Neural cell (in vitro differentiated cells): ENCODE measurements at regions not wholly inside any gene's neighbourhood (a gene's known extent, or its start where the extent isn't known, plus 50 kb on each side); places are given as distances from the start of the nearest gene placed in this dataset.

Experiments used
- EP300 ChIP-seq: fragments of 450-650 bp; conservative IDR thresholded peaks from 2 replicates; pipeline ENCODE4 v1.6.1; 2014; ENCODE audit warnings: antibody characterized with exemption, mild to moderate bottlenecking, moderate library complexity; ENCODE audit not compliant: poor library complexity, severe bottlenecking
- EZH2 ChIP-seq: fragments of 200-600, 300-800 bp; shearing (Covaris generic), sonication (generic); IDR thresholded peaks from 2 replicates; pipeline ENCODE4 v1.6.1; 2014; ENCODE audit warnings: antibody characterized with exemption, low read length, borderline replicate concordance, mild to moderate bottlenecking; ENCODE audit not compliant: insufficient read depth, poor library complexity, severe bottlenecking
- MXI1 ChIP-seq: fragments of 450-650 bp; conservative IDR thresholded peaks from 2 replicates; pipeline ENCODE4 v1.6.1; 2014; ENCODE audit warnings: antibody characterized with exemption, mild to moderate bottlenecking; ENCODE audit not compliant: poor library complexity, severe bottlenecking
- POLR2AphosphoS5 ChIP-seq: IDR thresholded peaks from 2 replicates; pipeline ENCODE4 v1.6.1; 2012
- RAD21 ChIP-seq: fragments of 450-650 bp; conservative IDR thresholded peaks from 2 replicates; pipeline ENCODE4 v1.6.1; 2014; ENCODE audit warnings: antibody characterized with exemption, mild to moderate bottlenecking, moderate library complexity
- SMC3 ChIP-seq: fragments of 450-650 bp; conservative IDR thresholded peaks from 2 replicates; pipeline ENCODE4 v1.6.1; 2014; ENCODE audit warnings: antibody characterized with exemption, mild to moderate bottlenecking, moderate library complexity; ENCODE audit not compliant: poor library complexity
- TAF1 ChIP-seq: IDR thresholded peaks from 2 replicates; pipeline ENCODE4 v1.6.1; 2012; ENCODE audit warnings: low read depth
- TF ChIP-seq, protein P1 (sequence below): fragments of 450-650 bp; IDR thresholded peaks from 2 replicates; pipeline ENCODE4 v1.5.1; 2014; ENCODE audit warnings: antibody characterized with exemption, mild to moderate bottlenecking, moderate library complexity; ENCODE audit not compliant: poor library complexity, severe bottlenecking
- TF ChIP-seq, protein P2 (sequence below): IDR thresholded peaks from 2 replicates; pipeline ENCODE4 v1.6.1; 2012; ENCODE audit warnings: borderline replicate concordance

DNA sequence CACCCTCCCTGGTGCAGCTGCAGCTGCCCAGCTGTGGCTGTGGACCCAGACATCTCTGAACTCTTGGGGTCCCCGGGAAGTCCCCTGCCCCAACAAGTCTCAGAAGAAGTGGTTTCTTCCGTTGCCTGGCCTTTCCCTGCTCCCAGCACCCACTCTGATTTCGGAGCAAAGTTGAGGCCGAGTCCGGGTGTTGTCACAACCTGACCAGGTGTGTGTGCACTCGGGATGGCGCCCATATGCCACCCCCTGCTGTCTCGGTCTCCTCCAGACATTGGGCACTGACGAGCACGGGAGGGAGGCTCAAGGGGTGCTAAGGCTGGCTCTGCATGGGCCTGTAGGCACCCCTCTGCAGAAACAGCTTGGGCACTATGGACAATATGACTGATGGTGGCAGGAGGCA, 1055.3 kb downstream of the REEP3 start:
- TF ChIP-seq, protein P1, sequence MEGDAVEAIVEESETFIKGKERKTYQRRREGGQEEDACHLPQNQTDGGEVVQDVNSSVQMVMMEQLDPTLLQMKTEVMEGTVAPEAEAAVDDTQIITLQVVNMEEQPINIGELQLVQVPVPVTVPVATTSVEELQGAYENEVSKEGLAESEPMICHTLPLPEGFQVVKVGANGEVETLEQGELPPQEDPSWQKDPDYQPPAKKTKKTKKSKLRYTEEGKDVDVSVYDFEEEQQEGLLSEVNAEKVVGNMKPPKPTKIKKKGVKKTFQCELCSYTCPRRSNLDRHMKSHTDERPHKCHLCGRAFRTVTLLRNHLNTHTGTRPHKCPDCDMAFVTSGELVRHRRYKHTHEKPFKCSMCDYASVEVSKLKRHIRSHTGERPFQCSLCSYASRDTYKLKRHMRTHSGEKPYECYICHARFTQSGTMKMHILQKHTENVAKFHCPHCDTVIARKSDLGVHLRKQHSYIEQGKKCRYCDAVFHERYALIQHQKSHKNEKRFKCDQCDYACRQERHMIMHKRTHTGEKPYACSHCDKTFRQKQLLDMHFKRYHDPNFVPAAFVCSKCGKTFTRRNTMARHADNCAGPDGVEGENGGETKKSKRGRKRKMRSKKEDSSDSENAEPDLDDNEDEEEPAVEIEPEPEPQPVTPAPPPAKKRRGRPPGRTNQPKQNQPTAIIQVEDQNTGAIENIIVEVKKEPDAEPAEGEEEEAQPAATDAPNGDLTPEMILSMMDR = no peak
- TF ChIP-seq EZH2 (no peak), POLR2AphosphoS5 (no peak), TAF1 (no peak), EP300 (no peak), RAD21 (no peak), SMC3 (no peak), MXI1 (no peak)
- TF ChIP-seq, protein P2, sequence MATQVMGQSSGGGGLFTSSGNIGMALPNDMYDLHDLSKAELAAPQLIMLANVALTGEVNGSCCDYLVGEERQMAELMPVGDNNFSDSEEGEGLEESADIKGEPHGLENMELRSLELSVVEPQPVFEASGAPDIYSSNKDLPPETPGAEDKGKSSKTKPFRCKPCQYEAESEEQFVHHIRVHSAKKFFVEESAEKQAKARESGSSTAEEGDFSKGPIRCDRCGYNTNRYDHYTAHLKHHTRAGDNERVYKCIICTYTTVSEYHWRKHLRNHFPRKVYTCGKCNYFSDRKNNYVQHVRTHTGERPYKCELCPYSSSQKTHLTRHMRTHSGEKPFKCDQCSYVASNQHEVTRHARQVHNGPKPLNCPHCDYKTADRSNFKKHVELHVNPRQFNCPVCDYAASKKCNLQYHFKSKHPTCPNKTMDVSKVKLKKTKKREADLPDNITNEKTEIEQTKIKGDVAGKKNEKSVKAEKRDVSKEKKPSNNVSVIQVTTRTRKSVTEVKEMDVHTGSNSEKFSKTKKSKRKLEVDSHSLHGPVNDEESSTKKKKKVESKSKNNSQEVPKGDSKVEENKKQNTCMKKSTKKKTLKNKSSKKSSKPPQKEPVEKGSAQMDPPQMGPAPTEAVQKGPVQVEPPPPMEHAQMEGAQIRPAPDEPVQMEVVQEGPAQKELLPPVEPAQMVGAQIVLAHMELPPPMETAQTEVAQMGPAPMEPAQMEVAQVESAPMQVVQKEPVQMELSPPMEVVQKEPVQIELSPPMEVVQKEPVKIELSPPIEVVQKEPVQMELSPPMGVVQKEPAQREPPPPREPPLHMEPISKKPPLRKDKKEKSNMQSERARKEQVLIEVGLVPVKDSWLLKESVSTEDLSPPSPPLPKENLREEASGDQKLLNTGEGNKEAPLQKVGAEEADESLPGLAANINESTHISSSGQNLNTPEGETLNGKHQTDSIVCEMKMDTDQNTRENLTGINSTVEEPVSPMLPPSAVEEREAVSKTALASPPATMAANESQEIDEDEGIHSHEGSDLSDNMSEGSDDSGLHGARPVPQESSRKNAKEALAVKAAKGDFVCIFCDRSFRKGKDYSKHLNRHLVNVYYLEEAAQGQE = no peak
